Lower lobe of right lung (tissue), 2 donors: ENCODE measurements at regions not wholly inside any gene's neighbourhood (a gene's known extent, or its start where the extent isn't known, plus 50 kb on each side); places are given as distances from the start of the nearest gene placed in this dataset.

Experiments used
- ATAC-seq, 2 donors: fragments of 200-7000 bp; cut with Tn5 transposase; one replicate each; pipeline ENCODE4 v1.9.1; 2020 to 2022; ENCODE audit warnings: mild to moderate bottlenecking in 2 of 2, moderate library complexity in 2 of 2
- DNase-seq: peaks from one replicate; pipeline ENCODE4 v3.0.0-alpha.2; 2020
- H3K27ac ChIP-seq: fragments of 200-600 bp; one replicate; pipeline ENCODE4 v1.8.0; 2022
- H3K27me3 ChIP-seq: fragments of 200-600 bp; one replicate; pipeline ENCODE4 v1.8.0; 2022; ENCODE audit warnings: low read depth
- H3K36me3 ChIP-seq: fragments of 200-600 bp; one replicate; pipeline ENCODE4 v1.8.0; 2022; ENCODE audit warnings: mild to moderate bottlenecking
- H3K4me1 ChIP-seq: fragments of 200-600 bp; one replicate; pipeline ENCODE4 v1.8.0; 2022
- H3K4me3 ChIP-seq: fragments of 200-600 bp; one replicate; pipeline ENCODE4 v1.8.0; 2022; ENCODE audit warnings: mild to moderate bottlenecking
- H3K9me3 ChIP-seq: fragments of 200-600 bp; one replicate; pipeline ENCODE4 v1.8.0; 2022
- intact Hi-C: fragments of 100-400 bp; cut with DNase I; formaldehyde crosslinking; loops from one replicate; pipeline ENCODE4 v1.11.0; 2022
- TF ChIP-seq, protein P1 (sequence below): fragments of 200-600 bp; IDR thresholded peaks from one replicate; pipeline ENCODE4 v1.8.0; 2022; ENCODE audit warnings: antibody characterized with exemption, mild to moderate bottlenecking
- donor health status: DM: no; HTN: yes; CAD: no; lungs with severe emphysema.

- Histone ChIP-seq H3K9me3 (no peaks in the 10 kb centered on the region), H3K27me3 (peaks cover 23% of the 10 kb centered on the region), H3K36me3 (no peaks in the 10 kb centered on the region), H3K27ac (no peak overlapping the region), H3K4me3 (no peak overlapping the region), H3K4me1 (no peaks in the 10 kb centered on the region)
- TF ChIP-seq, protein P1, sequence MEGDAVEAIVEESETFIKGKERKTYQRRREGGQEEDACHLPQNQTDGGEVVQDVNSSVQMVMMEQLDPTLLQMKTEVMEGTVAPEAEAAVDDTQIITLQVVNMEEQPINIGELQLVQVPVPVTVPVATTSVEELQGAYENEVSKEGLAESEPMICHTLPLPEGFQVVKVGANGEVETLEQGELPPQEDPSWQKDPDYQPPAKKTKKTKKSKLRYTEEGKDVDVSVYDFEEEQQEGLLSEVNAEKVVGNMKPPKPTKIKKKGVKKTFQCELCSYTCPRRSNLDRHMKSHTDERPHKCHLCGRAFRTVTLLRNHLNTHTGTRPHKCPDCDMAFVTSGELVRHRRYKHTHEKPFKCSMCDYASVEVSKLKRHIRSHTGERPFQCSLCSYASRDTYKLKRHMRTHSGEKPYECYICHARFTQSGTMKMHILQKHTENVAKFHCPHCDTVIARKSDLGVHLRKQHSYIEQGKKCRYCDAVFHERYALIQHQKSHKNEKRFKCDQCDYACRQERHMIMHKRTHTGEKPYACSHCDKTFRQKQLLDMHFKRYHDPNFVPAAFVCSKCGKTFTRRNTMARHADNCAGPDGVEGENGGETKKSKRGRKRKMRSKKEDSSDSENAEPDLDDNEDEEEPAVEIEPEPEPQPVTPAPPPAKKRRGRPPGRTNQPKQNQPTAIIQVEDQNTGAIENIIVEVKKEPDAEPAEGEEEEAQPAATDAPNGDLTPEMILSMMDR = no peak
- intact Hi-C loops = no loop called here
- DNase-seq (no peak), ATAC-seq (no peak)
These were observed 260.3 kb downstream of the LRFN2 start for GRCh38 chr6:40326714-40327421.

GRCh38 chr6:40325791-40326190, 261.4 kb downstream of the LRFN2 start:
- intact Hi-C loops = no loop called here

GRCh38 chr6:40325041-40325440, 262.1 kb downstream of the LRFN2 start:
- DNase-seq (no peak), ATAC-seq (no peak)
- TF ChIP-seq, protein P1 = no peak
- no peak overlapping the region for H3K27ac ChIP-seq
- no peaks in the 10 kb centered on the region for H3K36me3 ChIP-seq
- intact Hi-C loops = no loop called here
- no peaks in the 10 kb centered on the region for H3K4me1 ChIP-seq
- H3K9me3 ChIP-seq = no peaks in the 10 kb centered on the region
- H3K27me3 ChIP-seq = peaks cover 20% of the 10 kb centered on the region
- no peak overlapping the region for H3K4me3 ChIP-seq

More at GRCh38 chr6:40325791-40326190, 261.4 kb downstream of the LRFN2 start:
- no peak for ATAC-seq
- H3K4me3 ChIP-seq = no peak overlapping the region
- H3K4me1 ChIP-seq = no peaks in the 10 kb centered on the region
- no peak overlapping the region for H3K27ac ChIP-seq
- TF ChIP-seq, protein P1 = no peak
- H3K27me3 ChIP-seq = peaks cover 20% of the 10 kb centered on the region
- H3K9me3 ChIP-seq = no peaks in the 10 kb centered on the region
- no peak for DNase-seq
- H3K36me3 ChIP-seq = no peaks in the 10 kb centered on the region

DNA sequence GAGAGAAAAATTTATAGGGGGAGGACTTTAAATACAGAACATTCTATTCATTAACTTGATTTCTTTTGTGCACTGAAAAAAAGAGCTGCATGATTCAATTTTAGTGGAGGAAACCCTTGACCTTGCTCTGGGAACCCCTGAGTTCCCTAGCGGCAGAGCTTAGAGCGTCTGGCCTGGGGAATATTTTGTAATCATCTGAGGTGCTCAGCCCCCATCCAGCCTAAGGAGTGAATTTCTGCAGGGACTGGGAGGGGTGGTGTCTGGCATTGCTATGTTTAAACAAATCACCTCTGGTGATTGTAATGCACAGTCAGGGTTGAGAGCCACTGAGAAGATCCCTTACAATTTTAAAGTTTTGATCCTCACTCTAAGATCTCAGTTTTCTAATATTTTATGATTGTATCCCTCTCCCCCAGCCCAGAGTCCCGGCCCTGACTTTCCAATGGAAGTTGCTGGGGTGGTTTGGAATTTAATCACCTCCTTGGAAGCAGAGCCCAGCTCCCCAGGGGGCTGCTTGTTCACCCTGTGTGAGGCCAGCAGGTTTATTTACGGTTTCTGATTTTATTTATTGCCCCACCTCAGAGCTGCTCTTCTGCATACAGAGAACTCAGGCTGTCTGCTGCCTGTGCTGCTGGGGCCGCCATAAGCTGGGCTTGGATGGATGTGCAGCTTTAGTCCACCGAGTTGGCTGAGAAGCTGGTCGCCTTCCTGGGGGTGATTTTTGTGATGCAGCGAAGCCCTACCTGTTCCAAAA, 263.1 kb downstream of the LRFN2 start:
- peaks cover 20% of the 10 kb centered on the region for H3K27me3 ChIP-seq
- no peak for ATAC-seq
- no peak overlapping the region for H3K4me3 ChIP-seq
- H3K27ac ChIP-seq = no peak overlapping the region
- no peak for DNase-seq
- TF ChIP-seq, protein P1 = no peak
- H3K36me3 ChIP-seq = no peaks in the 10 kb centered on the region
- intact Hi-C loops = no loop called here
- no peaks in the 10 kb centered on the region for H3K4me1 ChIP-seq
- no peaks in the 10 kb centered on the region for H3K9me3 ChIP-seq

- Histone ChIP-seq H3K36me3 (no peaks in the 10 kb centered on the region), H3K9me3 (no peaks in the 10 kb centered on the region), H3K4me1 (no peaks in the 10 kb centered on the region), H3K27ac (no peak overlapping the region), H3K4me3 (no peak overlapping the region), H3K27me3 (peaks cover 7% of the 10 kb centered on the region)
- no peak for ATAC-seq
- intact Hi-C loops = no loop called here
- TF ChIP-seq, protein P1 = no peak
- no peak for DNase-seq
These were observed 264.8 kb downstream of the LRFN2 start for GRCh38 chr6:40322336-40322735.
